LNCaP clone FGC (cell line): ENCODE measurements at regions not wholly inside any gene's neighbourhood (a gene's known extent, or its start where the extent isn't known, plus 50 kb on each side); places are given as distances from the start of the nearest gene placed in this dataset.

Experiments
- DNase-seq: peaks from one replicate; pipeline ENCODE4 v3.0.0-alpha.2; 2011; ENCODE audit warnings: low read depth
- H3K4me3 ChIP-seq: 2 replicates; pipeline ENCODE4 v1.5.1; 2011; ENCODE audit warnings: mild to moderate bottlenecking, low read depth, low read length, control low read depth
- CTCF ChIP-seq: IDR thresholded peaks from 2 replicates; pipeline ENCODE4 v1.5.1; 2012; ENCODE audit warnings: mild to moderate bottlenecking; ENCODE audit not compliant: control insufficient read depth, insufficient read depth; ENCODE audit errors: extremely low read depth

GRCh38 chr11:115927823-115928329 is 423.7 kb upstream of the CADM1 start:
- no peak for TF ChIP-seq CTCF
- no peak overlapping the region for H3K4me3 ChIP-seq
- DNase-seq: no peak

- no peak for DNase-seq
- TF ChIP-seq CTCF: no peak
- H3K4me3 ChIP-seq: no peak overlapping the region
These were observed 422.4 kb upstream of the CADM1 start for GRCh38 chr11:115926601-115927000.

- no peak overlapping the region for H3K4me3 ChIP-seq
- TF ChIP-seq CTCF: no peak
- DNase-seq: no peak
These were observed 421.9 kb upstream of the CADM1 start for GRCh38 chr11:115926138-115926537.

- DNase-seq: no peak
- no peak for TF ChIP-seq CTCF
- H3K4me3 ChIP-seq: no peak overlapping the region
These were observed 421.4 kb upstream of the CADM1 start for GRCh38 chr11:115925568-115926090.

- no peak for DNase-seq
- TF ChIP-seq CTCF: no peak
- H3K4me3 ChIP-seq: no peak overlapping the region
These were observed 420.7 kb upstream of the CADM1 start for GRCh38 chr11:115924744-115925567.

- TF ChIP-seq CTCF: no peak
- no peak for DNase-seq
- no peak overlapping the region for H3K4me3 ChIP-seq
These were observed 418.7 kb upstream of the CADM1 start for GRCh38 chr11:115922876-115923275.
